ENCODE measurements at regions not wholly inside any gene's neighbourhood (a gene's known extent, or its start where the extent isn't known, plus 50 kb on each side); places are given as distances from the start of the nearest gene placed in this dataset.

DNA sequence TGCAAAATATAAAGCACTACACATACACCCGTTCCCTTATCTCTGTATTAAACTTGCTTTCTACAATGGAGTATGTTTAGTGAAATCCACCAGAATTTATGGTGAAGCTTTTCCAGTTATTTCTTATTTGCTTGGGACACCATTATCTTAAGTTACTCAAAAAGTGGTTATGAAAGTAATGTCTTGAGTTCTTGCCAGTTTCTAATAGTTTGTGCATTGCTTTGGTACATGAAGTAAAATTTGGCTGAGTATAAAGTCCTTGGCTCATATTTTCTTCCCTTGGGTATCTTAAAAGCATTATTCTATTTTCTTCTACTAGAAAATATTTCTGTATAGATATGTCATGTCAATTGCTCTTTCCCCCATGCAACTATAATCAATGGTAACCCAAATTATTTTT is 85.2 kb downstream of the POLR1F start:
- DNase-seq (ENCODE audit: low read depth): no peak
- H3K4me3 ChIP-seq (ENCODE audit: low read depth, low read length): no peak overlapping the region

- no peak overlapping the region for H3K4me3 ChIP-seq (ENCODE audit: low read depth, low read length)
- peak; percentile 31 for DNase-seq (ENCODE audit: low read depth)
Measured at GRCh38 chr7:19621740-19622139, 87.1 kb downstream of the POLR1F start.

GRCh38 chr7:19620470-19620869 is 88.4 kb downstream of the POLR1F start:
- peak; percentile 25 for DNase-seq (ENCODE audit: low read depth)
- no peak overlapping the region for H3K4me3 ChIP-seq (ENCODE audit: low read depth, low read length)

DNA sequence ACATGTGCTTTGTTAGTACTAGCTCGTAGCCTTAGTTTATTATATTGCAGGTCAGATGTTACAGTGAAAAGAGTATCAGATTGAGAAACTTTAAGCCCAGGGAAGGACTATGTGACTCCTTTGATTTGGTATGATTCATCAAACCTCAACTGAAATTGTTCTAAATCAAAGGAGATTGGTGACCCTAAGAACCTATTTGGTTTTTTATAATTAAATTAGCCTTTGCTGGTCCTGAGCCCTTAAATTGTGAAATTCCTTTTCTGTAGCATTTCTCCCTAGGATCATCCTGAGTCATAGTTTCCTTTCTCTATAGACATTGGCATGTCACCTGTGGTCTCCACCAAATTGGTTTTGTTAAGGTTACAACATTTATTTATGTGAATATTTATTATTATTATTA is 89.7 kb downstream of the POLR1F start:
- no peak overlapping the region for H3K4me3 ChIP-seq (ENCODE audit: low read depth, low read length)
- peak; percentile 36 for DNase-seq (ENCODE audit: low read depth)

GRCh38 chr7:19617901-19618300 is 90.9 kb downstream of the POLR1F start:
- no peak overlapping the region for H3K4me3 ChIP-seq (ENCODE audit: low read depth, low read length)
- DNase-seq (ENCODE audit: low read depth): peak; percentile 24

- no peak for DNase-seq (ENCODE audit: low read depth)
- H3K4me3 ChIP-seq (ENCODE audit: low read depth, low read length): no peak overlapping the region
Measured at GRCh38 chr7:19610194-19610943, 98.5 kb downstream of the POLR1F start.

DNA sequence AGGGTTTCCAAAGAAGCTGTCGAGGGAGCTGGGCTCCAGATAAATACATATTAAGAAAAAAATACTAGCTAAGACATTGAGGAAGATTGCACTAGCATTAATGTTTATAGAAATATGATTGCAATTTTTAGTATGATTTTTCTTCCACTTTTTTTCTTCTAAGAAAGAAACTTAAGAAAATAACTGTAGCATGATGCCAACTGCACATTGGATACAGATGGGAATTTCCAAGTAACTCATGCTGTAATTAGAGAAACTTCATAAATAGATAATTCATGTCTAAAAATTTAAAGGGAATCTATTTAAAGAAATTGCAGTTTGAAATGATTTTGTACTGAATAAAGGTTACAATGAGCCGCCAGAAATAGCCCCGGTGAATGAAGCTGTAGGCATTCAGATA is 119.4 kb downstream of the POLR1F start:
- no peak for DNase-seq (ENCODE audit: low read depth)
- H3K4me3 ChIP-seq (ENCODE audit: low read depth, low read length): no peak overlapping the region

- DNase-seq (ENCODE audit: low read depth): no peak
- H3K4me3 ChIP-seq (ENCODE audit: low read depth, low read length): no peak overlapping the region
Measured at GRCh38 chr7:19587291-19587690, 121.5 kb downstream of the POLR1F start.

DNA sequence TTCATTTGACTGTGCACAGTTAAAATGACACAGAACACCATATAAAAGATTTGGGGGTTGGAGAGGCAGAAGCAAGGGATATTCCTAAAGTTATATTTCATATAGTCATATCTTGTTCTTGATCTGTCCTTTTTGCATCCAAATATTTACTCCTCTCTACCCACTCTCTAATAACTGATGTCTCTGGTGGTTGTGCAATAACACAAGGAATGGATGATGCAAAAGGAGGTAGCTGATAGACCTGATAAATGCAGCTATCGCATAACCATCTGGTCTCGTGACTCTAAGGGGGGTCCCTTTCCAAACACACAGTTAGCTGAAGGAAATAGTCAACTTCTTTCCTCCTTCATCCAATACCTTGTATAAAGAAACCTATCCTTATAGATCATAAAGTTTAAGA is 123.1 kb downstream of the POLR1F start:
- H3K4me3 ChIP-seq (ENCODE audit: low read depth, low read length): no peak overlapping the region
- DNase-seq (ENCODE audit: low read depth): no peak

DNA sequence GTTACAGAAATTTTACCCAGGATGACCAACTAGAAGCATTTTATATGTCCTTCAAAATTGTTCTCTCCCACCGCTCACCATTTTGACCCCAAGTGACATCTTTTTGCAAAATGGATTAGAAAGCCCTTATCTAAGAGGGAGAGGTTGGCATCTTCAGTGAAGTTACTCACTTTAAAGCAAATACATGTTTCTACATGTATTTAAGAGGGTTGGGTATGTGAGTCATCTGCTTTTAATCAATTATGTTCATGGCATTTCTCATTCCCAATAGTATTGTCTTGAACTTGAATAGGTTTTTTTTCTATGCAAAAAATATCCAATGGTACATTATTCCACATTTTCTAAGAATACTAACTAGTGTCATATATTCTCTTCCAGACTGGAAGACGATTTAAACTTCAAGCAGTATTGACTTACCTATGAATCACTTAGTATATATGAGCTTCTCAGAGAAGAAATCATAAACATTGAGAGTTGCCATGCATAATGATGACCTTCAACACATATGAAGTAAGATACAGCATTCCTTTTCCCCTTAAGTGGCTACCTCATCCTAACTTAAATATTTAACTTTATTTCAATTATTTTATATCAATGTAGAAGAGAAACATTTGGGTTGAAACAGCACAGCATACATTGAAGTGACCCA is 132.8 kb downstream of the POLR1F start:
- H3K4me3 ChIP-seq (ENCODE audit: low read depth, low read length): no peak overlapping the region
- peak; percentile 63 for DNase-seq (ENCODE audit: low read depth)

- H3K4me3 ChIP-seq (ENCODE audit: low read depth, low read length): no peak overlapping the region
- DNase-seq (ENCODE audit: low read depth): no peak
Measured at GRCh38 chr7:19574131-19574530, 134.7 kb downstream of the POLR1F start.

- H3K4me3 ChIP-seq (ENCODE audit: low read depth, low read length): no peak overlapping the region
- DNase-seq (ENCODE audit: low read depth): peak; percentile 90
Measured at GRCh38 chr7:19572566-19572965, 136.3 kb downstream of the POLR1F start.

DNA sequence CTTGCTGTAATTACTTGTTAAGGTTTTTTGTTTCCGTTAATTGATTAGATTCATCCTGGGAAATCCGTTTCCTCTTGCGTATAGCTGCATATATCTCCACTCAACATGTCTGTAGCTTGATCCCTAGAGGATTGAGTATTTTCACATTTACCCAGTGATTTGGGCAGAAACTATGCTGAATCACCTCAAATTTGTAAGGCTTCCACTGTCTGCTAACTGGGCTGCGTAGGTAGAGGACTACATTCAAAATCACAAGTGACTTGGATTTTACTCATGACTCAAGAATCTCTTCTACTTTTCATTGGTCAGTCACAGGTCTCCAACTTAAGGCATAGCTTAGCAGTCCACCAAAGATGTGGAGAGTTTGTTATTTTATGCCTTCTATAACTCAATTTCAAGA is 141.8 kb downstream of the POLR1F start:
- no peak overlapping the region for H3K4me3 ChIP-seq (ENCODE audit: low read depth, low read length)
- DNase-seq (ENCODE audit: low read depth): peak; percentile 98

GRCh38 chr7:19565602-19566001 is 143.2 kb downstream of the POLR1F start:
- no peak overlapping the region for H3K4me3 ChIP-seq (ENCODE audit: low read depth, low read length)
- DNase-seq (ENCODE audit: low read depth): no peak

GRCh38 chr7:19561121-19561805 is 147.6 kb downstream of the POLR1F start:
- DNase-seq (ENCODE audit: low read depth): peak; percentile 88
- H3K4me3 ChIP-seq (ENCODE audit: low read depth, low read length): no peak overlapping the region

DNA sequence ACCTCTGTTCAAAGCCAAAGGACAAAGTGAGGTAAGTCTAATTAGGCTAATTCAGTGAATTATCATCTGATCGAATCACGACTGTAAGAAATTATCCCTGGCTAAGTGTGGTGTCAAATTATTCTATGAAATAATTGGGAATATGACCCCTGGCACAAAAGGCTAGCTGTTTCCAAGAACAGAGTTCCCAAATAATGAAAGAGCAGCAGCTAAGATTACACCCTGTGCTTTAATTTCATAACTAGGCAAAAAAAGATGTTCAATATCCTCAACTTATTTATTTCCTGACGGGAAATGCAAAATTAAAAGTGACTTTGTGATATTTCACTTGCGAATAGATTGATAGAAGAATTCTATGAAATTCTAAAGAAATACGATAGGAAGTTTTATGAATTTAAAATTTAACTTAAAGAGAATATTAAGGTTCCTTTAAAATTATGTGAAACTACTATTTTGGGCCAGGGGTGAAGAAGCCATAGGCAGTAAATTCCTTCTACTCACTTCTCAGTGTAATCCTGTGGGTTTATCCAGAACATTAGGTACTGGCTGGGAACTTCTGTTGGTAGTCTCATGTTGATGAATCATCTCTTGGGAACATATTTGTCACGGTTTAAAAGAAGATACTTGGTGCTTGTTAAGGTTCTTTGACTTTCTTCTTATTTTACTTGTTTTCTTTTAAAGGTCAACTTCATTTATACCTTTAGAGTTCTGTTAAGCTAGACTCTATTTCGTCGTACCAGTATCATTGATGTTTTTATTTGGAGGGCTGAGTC is 148.5 kb downstream of the POLR1F start:
- peak; percentile 97 for DNase-seq (ENCODE audit: low read depth)
- H3K4me3 ChIP-seq (ENCODE audit: low read depth, low read length): no peak overlapping the region

DNA sequence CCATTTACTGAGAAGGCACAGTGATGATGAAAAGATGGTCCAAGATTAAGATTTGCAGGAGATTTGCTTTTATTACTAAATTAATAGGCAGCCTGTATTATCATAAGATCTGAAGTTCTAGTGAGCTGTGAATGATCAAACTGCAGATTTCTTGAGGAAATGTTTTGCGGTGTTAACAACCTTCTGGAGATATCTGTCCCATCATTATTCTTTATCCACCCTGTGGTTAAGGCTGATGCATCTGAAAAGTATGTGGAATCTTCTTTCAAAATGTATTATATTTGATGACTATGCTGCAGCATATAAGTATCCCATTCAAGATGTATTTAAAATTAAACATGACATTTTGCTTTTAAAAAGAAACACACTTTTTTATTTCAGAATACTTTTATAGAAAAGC is 150.3 kb downstream of the POLR1F start:
- no peak overlapping the region for H3K4me3 ChIP-seq (ENCODE audit: low read depth, low read length)
- DNase-seq (ENCODE audit: low read depth): peak; percentile 78

- no peak overlapping the region for H3K4me3 ChIP-seq (ENCODE audit: low read depth, low read length)
- peak; percentile 65 for DNase-seq (ENCODE audit: low read depth)
Measured at GRCh38 chr7:19557726-19558465, 150.9 kb downstream of the POLR1F start.

DNA sequence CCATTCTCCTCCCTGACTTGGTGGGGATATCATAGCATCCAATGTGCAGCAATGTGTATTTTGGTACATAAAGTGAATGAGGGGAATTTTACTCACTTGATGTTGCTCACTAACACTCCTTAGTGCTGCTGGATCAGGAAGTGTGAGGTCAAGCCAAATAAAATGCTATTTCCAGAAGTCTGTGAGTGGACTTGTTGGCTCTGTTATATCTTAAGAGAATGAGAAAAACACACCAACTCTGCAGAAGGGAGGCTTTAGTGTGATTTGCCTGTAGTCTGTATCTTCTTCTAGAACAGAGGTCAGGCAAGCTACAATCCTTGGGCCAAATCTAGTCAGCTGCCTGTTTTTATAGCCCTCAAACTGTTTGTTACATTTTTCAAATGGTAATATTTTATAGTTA is 154.3 kb downstream of the POLR1F start:
- H3K4me3 ChIP-seq (ENCODE audit: low read depth, low read length): no peak overlapping the region
- DNase-seq (ENCODE audit: low read depth): no peak

Measured in skeletal muscle cell (primary cell).